ENCODE measurements at regions not wholly inside any gene's neighbourhood (a gene's known extent, or its start where the extent isn't known, plus 50 kb on each side); places are given as distances from the start of the nearest gene placed in this dataset.

DNA sequence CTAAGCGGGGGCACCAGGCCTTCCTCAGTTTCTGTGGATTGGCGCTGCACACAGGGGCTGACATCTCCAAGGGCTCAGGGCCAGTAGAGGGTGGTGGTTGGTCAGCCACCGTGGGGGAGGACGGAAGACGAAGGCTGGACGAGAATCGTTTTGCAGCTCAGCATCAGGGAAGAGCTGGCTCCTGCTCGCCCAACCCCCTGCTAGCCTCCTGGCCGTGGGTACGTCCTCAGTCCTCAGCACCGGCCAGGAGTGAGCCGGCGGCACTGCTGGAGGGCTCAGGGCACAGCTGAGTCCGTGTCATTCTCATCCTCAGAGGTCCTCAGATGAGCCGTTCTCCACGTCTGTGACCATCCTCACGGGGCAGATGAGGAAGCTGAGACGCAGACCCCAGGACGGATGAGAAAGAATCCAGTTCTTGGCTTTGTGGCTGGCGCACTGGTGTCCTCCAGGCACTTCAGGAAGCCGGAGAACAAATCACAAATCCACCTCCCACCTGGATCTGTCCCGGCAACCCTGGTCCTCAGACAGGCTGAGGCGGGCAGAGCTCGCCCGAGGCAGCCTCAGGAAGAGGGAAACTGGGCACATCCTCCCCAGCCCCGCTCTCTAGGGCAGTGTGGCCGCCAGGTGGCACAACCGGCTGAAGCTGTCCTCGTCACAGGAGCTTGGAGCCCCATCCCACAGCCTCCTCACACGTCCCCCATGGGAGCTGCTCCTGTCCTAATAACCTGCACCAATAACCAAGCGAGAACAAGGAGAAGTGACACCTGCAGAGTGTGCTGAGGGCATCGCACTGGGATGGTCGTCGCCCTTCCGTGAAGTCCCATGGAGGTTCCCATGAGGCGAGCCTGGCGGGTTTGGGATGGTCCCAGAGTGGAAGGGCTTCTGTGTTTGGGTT lies 393.7 kb downstream of the BRD1 start:
- Histone ChIP-seq H3K27ac (ENCODE audit: poor library complexity, severe bottlenecking) (no peak overlapping the region), H3K4me1 (ENCODE audit: insufficient read depth, poor library complexity, severe bottlenecking) (no peaks in the 10 kb centered on the region), H3K4me3 (ENCODE audit: severe bottlenecking) (no peak overlapping the region), H3K9me3 (ENCODE audit: severe bottlenecking) (peaks cover 2% of the 10 kb centered on the region), H3K27me3 (ENCODE audit: insufficient read depth, poor library complexity, severe bottlenecking) (peaks cover 4% of the 10 kb centered on the region), H3K36me3 (ENCODE audit: low read depth) (no peaks in the 10 kb centered on the region)
- DNase-seq (ENCODE audit: low spot score) (no peak), ATAC-seq (ENCODE audit: low read depth) (no peak)
- TF ChIP-seq, protein P1, sequence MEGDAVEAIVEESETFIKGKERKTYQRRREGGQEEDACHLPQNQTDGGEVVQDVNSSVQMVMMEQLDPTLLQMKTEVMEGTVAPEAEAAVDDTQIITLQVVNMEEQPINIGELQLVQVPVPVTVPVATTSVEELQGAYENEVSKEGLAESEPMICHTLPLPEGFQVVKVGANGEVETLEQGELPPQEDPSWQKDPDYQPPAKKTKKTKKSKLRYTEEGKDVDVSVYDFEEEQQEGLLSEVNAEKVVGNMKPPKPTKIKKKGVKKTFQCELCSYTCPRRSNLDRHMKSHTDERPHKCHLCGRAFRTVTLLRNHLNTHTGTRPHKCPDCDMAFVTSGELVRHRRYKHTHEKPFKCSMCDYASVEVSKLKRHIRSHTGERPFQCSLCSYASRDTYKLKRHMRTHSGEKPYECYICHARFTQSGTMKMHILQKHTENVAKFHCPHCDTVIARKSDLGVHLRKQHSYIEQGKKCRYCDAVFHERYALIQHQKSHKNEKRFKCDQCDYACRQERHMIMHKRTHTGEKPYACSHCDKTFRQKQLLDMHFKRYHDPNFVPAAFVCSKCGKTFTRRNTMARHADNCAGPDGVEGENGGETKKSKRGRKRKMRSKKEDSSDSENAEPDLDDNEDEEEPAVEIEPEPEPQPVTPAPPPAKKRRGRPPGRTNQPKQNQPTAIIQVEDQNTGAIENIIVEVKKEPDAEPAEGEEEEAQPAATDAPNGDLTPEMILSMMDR (IDR thresholded peaks at IDR 0.05; ENCODE audit: poor library complexity, severe bottlenecking) = no peak

DNA sequence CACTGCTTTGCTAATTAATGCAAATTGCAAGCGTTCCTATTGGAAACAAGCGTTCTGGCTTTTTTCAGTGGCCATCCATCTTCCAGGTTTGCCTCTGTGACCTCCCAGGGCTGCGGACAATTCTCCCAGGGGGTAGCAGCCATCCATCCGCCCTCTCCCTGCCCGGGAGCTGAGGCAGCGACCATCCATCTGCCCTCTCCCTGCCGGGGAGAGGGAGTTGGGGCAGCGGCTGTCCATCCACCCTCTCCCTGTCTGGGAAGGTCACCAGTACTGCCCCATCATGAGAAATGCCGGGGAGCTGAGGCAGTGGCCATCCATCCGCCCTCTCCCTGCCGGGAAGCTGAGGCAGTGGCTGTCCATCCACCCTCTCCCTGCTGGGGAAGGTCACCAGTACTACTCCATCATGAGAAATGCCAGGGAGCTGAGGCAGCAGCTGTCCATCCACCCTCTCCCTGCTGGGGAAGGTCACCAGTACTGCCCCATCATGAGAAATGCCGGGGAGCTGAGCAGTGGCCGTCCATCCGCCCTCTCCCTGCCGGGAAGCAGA lies 394.7 kb downstream of the BRD1 start:
- Histone ChIP-seq H3K4me3 (ENCODE audit: severe bottlenecking) (no peak overlapping the region), H3K4me1 (ENCODE audit: insufficient read depth, poor library complexity, severe bottlenecking) (no peaks in the 10 kb centered on the region), H3K9me3 (ENCODE audit: severe bottlenecking) (peaks cover 2% of the 10 kb centered on the region), H3K36me3 (ENCODE audit: low read depth) (no peaks in the 10 kb centered on the region), H3K27me3 (ENCODE audit: insufficient read depth, poor library complexity, severe bottlenecking) (peaks cover 4% of the 10 kb centered on the region), H3K27ac (ENCODE audit: poor library complexity, severe bottlenecking) (no peak overlapping the region)
- no peak for DNase-seq (ENCODE audit: low spot score)
- ATAC-seq (ENCODE audit: low read depth) = no peak
- TF ChIP-seq, protein P1 (IDR thresholded peaks at IDR 0.05; ENCODE audit: poor library complexity, severe bottlenecking) = no peak

DNA sequence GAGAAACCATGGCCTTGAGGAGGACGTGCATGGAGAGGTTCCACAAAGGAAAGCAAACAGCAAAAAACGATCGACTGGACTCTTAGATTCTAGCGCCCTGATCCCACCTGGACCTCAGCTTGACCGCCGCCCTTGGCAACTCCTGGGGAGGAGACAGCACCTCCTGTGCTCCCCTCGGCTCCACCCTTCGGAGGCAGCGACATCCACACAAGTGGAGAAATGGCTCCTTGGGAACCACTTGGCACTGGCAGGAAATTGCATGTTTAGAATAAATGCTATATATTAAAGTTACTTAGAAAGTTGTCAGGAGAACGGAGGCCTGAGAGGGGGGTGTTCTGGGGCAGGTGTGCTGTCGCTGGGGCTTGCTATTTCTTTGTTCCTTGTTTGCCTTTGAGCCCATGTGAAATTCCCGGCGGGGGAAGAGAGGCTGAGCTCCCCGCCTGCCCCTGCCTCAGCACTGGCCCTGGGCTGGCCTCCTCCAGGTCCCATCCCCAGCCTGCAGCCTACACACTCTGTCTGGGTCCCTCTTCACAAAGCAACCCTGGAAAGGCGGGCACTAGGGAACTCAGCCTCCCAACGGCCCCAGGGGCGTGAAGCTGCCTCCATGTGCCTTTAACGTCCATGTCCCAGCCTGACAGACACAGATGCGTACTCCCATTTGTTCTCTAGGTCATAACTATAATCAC lies 395.3 kb downstream of the BRD1 start:
- Histone ChIP-seq H3K27ac (ENCODE audit: poor library complexity, severe bottlenecking) (no peak overlapping the region), H3K4me3 (ENCODE audit: severe bottlenecking) (no peak overlapping the region), H3K36me3 (ENCODE audit: low read depth) (no peaks in the 10 kb centered on the region), H3K4me1 (ENCODE audit: insufficient read depth, poor library complexity, severe bottlenecking) (no peaks in the 10 kb centered on the region), H3K27me3 (ENCODE audit: insufficient read depth, poor library complexity, severe bottlenecking) (peaks cover 4% of the 10 kb centered on the region), H3K9me3 (ENCODE audit: severe bottlenecking) (peaks cover 2% of the 10 kb centered on the region)
- DNase-seq (ENCODE audit: low spot score) = no peak
- TF ChIP-seq, protein P1 (IDR thresholded peaks at IDR 0.05; ENCODE audit: poor library complexity, severe bottlenecking) = no peak
- no peak for ATAC-seq (ENCODE audit: low read depth)

DNA sequence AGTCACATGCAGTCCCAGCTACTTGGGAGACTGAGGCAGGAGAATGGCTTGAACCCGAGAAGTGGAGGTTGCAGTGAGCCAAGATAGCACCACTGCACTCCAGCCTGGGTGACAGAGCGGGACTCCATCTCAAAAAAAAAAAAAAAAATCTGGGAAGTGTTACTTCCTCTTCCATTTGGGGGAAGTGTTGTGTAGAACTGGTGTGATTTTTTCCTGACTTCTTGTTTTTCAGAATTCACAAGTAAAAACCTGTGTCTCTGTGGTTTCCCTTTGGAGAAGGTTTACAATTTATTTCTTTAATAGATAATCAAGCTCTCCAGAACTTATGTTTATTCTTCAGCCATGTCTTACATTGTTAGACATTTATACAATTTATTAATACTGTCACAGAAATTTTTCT lies 396.1 kb downstream of the BRD1 start:
- no peak overlapping the region for H3K4me3 ChIP-seq (ENCODE audit: severe bottlenecking)
- no peak overlapping the region for H3K27ac ChIP-seq (ENCODE audit: poor library complexity, severe bottlenecking)
- H3K4me1 ChIP-seq (ENCODE audit: insufficient read depth, poor library complexity, severe bottlenecking) = no peaks in the 10 kb centered on the region
- no peaks in the 10 kb centered on the region for H3K36me3 ChIP-seq (ENCODE audit: low read depth)
- no peak for DNase-seq (ENCODE audit: low spot score)
- peaks cover 2% of the 10 kb centered on the region for H3K9me3 ChIP-seq (ENCODE audit: severe bottlenecking)
- ATAC-seq (ENCODE audit: low read depth) = no peak
- TF ChIP-seq, protein P1 (IDR thresholded peaks at IDR 0.05; ENCODE audit: poor library complexity, severe bottlenecking) = no peak
- H3K27me3 ChIP-seq (ENCODE audit: insufficient read depth, poor library complexity, severe bottlenecking) = peaks cover 4% of the 10 kb centered on the region
